PC-3 (cell line): ENCODE measurements at regions not wholly inside any gene's neighbourhood (a gene's known extent, or its start where the extent isn't known, plus 50 kb on each side); places are given as distances from the start of the nearest gene placed in this dataset.
"Not testable (repeated sequence)": the region's sequence is repeated elsewhere in the genome, so short reads cannot be mapped to it uniquely, and the experiment has no call there.

ENCODE experiments used
- ATAC-seq: fragments of 200-7000 bp; cut with Tn5 transposase; 2 replicates; pipeline ENCODE4 v1.9.1; 2020; ENCODE audit warnings: mild to moderate bottlenecking, moderate library complexity
- BruUV-seq: library from RNA; stranded (reverse); fragments of 400-500 nt; replicated peaks from 2 replicates; lab custom pipeline; 2021; lab: Mats Ljungman, UMichigan
- CTCF ChIA-PET: fragments of 300-600 bp; sonication (Branson Sonifier 250); formaldehyde crosslinking; loops from one replicate; lab custom pipeline; 2022; ENCODE audit warnings: antibody characterized with exemption; lab: Charles Lee
- POLR2A ChIA-PET: fragments of 300-600 bp; sonication (Branson Sonifier 250); formaldehyde crosslinking; loops from one replicate; lab custom pipeline; 2022; ENCODE audit warnings: antibody characterized with exemption; ENCODE audit not compliant: unreplicated experiment; lab: Charles Lee
- DNase-seq: peaks from one replicate; pipeline ENCODE4 v3.0.0-alpha.2; 2015
- H2AFZ ChIP-seq: fragments of 300-600 bp; sonication (generic); 2 replicates; pipeline ENCODE4 v1.6.0; 2016; ENCODE audit warnings: antibody characterized with exemption, low read length
- H3F3A ChIP-seq: fragments of 300-600 bp; sonication (generic); one replicate; pipeline ENCODE4 v1.6.0; 2017; ENCODE audit warnings: antibody characterized with exemption, low read length, control low read depth, mild to moderate bottlenecking; ENCODE audit not compliant: unreplicated experiment
- H3K27ac ChIP-seq: fragments of 300-600 bp; sonication (generic); 2 replicates; pipeline ENCODE4 v1.5.1; 2016; ENCODE audit warnings: mild to moderate bottlenecking, low read length
- H3K27me3 ChIP-seq: fragments of 300-600 bp; sonication (generic); 2 replicates; pipeline ENCODE4 v1.6.1; 2016; ENCODE audit warnings: low read length, mixed read lengths
- H3K36me3 ChIP-seq: fragments of 300-600 bp; sonication (generic); 2 replicates; pipeline ENCODE4 v1.6.1; 2016; ENCODE audit warnings: low read depth, mixed run types, low read length, mixed read lengths
- H3K4me1 ChIP-seq: fragments of 300-600 bp; sonication (generic); 2 replicates; pipeline ENCODE4 v1.5.1; 2016; ENCODE audit warnings: low read length; ENCODE audit not compliant: insufficient read depth
- H3K4me2 ChIP-seq: fragments of 300-600 bp; sonication (generic); 2 replicates; pipeline ENCODE4 v1.6.0; 2016; ENCODE audit warnings: low read length
- H3K4me3 ChIP-seq: fragments of 300-600 bp; sonication (generic); 2 replicates; pipeline ENCODE4 v1.5.1; 2016; ENCODE audit warnings: mild to moderate bottlenecking, low read length, mixed read lengths
- H3K79me2 ChIP-seq: fragments of 300-600 bp; sonication (generic); 2 replicates; pipeline ENCODE4 v1.6.1; 2017; ENCODE audit warnings: low read length, mixed read lengths
- H3K9ac ChIP-seq: fragments of 300-600 bp; sonication (generic); 2 replicates; pipeline ENCODE4 v1.6.0; 2016; ENCODE audit warnings: mild to moderate bottlenecking, low read length
- H3K9me2 ChIP-seq: fragments of 300-600 bp; sonication (generic); replicated peaks from 2 replicates; pipeline ENCODE4 v1.6.1; 2016; ENCODE audit warnings: mixed run types, low read length, mixed read lengths
- H3K9me3 ChIP-seq: fragments of 300-600 bp; sonication (generic); 2 replicates; pipeline ENCODE4 v1.6.1; 2016; ENCODE audit warnings: low read length, mixed read lengths
- H4K20me1 ChIP-seq: fragments of 300-600 bp; sonication (generic); 2 replicates; pipeline ENCODE4 v1.6.1; 2016; ENCODE audit warnings: low read length, mixed read lengths
- EZH2 ChIP-seq: fragments of 300-600 bp; sonication (generic); IDR thresholded peaks from one replicate; pipeline ENCODE4 v1.6.1; 2017; ENCODE audit warnings: antibody characterized with exemption, mild to moderate bottlenecking, low read length; ENCODE audit not compliant: unreplicated experiment
- EZH2phosphoT487 ChIP-seq: fragments of 300-600 bp; sonication (generic); IDR thresholded peaks from 2 replicates; pipeline ENCODE4 v1.6.1; 2018; ENCODE audit warnings: mild to moderate bottlenecking, antibody characterized with exemption, low read length, borderline replicate concordance
- intact Hi-C: fragments of 100-400 bp; cut with micrococcal nuclease; formaldehyde crosslinking; loops from 2 replicates; pipeline ENCODE4 v1.9.0; 2023
- TF ChIP-seq, protein P1 (sequence below): fragments of 300-600 bp; sonication (generic); conservative IDR thresholded peaks from 2 replicates; pipeline ENCODE4 v1.5.1; 2017; ENCODE audit warnings: antibody characterized with exemption, low read depth, mild to moderate bottlenecking, low read length

DNA sequence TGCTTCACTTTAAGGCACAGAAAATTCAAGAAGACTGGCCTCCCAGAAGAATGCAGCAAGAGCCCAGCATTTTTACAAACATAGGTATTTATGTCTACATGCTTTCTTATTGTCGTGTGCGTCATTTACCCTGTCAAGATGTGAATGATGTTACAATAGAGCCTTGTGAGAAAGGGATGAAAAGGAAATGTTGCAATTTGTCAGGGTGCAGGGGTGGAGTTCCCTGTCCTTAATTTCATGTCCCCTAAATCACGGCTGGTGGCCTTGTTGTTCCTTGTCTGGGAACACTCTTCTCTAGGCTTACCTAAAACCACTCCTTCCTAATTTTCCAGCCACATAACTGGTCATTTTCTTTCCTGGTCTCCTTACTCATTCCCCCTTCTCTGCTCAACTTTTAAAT lies 194.2 kb downstream of the TXNL1 start:
- no TSS peak for BruUV-seq
- Histone ChIP-seq H3K79me2 (no peaks in the 10 kb centered on the region), H3K9ac (no peak overlapping the region), H3K36me3 (no peaks in the 10 kb centered on the region), H2AFZ (no peak overlapping the region), H3K27me3 (no peaks in the 10 kb centered on the region), H3K4me3 (no peak overlapping the region), H3K9me2 (no peaks in the 10 kb centered on the region), H3K9me3 (no peaks in the 10 kb centered on the region), H3F3A (no peaks in the 10 kb centered on the region), H3K4me2 (no peak overlapping the region), H3K4me1 (no peaks in the 10 kb centered on the region), H4K20me1 (no peaks in the 10 kb centered on the region), H3K27ac (no peak overlapping the region)
- TF ChIP-seq, protein P1, sequence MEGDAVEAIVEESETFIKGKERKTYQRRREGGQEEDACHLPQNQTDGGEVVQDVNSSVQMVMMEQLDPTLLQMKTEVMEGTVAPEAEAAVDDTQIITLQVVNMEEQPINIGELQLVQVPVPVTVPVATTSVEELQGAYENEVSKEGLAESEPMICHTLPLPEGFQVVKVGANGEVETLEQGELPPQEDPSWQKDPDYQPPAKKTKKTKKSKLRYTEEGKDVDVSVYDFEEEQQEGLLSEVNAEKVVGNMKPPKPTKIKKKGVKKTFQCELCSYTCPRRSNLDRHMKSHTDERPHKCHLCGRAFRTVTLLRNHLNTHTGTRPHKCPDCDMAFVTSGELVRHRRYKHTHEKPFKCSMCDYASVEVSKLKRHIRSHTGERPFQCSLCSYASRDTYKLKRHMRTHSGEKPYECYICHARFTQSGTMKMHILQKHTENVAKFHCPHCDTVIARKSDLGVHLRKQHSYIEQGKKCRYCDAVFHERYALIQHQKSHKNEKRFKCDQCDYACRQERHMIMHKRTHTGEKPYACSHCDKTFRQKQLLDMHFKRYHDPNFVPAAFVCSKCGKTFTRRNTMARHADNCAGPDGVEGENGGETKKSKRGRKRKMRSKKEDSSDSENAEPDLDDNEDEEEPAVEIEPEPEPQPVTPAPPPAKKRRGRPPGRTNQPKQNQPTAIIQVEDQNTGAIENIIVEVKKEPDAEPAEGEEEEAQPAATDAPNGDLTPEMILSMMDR: no peak
- no peak for TF ChIP-seq EZH2
- TF ChIP-seq EZH2phosphoT487: no peak
- CTCF ChIA-PET: no interaction called here
- no peak for DNase-seq
- POLR2A ChIA-PET: no interaction called here
- intact Hi-C loops: no loop called here
- no peak for ATAC-seq

DNA sequence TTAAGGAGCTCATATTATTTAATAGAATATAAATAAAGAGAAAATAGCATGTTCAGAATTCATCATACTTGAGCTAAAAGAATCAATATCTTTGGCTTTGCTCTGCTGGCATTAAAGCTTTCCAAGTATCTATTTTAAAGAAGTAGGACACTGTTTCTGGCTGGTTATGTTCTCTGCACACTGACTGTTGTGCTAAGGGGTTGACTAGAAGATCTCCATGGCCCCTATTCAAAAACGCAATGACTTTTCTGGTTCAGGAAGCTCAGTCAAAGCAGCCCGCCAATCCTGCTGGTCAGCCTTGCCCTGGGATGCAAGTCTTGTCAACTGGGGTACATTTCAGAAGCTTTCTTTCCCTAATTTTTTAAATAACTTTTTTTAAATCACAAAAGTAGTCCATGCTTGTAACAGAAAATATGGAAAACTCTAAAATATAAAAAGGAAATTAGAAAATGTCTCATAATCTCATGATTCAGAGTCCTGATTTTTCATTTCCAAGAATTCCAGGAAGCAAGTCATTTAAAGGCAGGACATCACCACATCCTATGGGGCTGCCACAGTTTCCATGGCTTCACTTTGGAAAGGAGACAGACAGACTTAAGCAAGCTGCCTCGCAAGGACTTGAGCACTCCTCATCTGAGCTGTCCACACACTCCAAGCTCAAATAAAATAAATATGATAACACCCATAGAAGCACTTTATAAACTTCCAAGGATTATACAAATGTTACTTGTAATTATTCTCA lies 195.1 kb downstream of the TXNL1 start:
- no peak for TF ChIP-seq EZH2
- TF ChIP-seq EZH2phosphoT487: no peak
- TF ChIP-seq, protein P1: no peak
- Histone ChIP-seq H3K36me3 (no peaks in the 10 kb centered on the region), H3K27me3 (no peaks in the 10 kb centered on the region), H3K4me3 (no peak overlapping the region), H3K79me2 (no peaks in the 10 kb centered on the region), H3F3A (no peaks in the 10 kb centered on the region), H3K27ac (no peak overlapping the region), H3K9me2 (no peaks in the 10 kb centered on the region), H2AFZ (no peak overlapping the region), H3K4me1 (no peaks in the 10 kb centered on the region), H3K4me2 (no peak overlapping the region), H3K9ac (no peak overlapping the region), H4K20me1 (no peaks in the 10 kb centered on the region), H3K9me3 (no peaks in the 10 kb centered on the region)
- no TSS peak for BruUV-seq
- no peak for DNase-seq
- intact Hi-C loops: no loop called here
- POLR2A ChIA-PET: no interaction called here
- CTCF ChIA-PET: no interaction called here
- no peak for ATAC-seq

DNA sequence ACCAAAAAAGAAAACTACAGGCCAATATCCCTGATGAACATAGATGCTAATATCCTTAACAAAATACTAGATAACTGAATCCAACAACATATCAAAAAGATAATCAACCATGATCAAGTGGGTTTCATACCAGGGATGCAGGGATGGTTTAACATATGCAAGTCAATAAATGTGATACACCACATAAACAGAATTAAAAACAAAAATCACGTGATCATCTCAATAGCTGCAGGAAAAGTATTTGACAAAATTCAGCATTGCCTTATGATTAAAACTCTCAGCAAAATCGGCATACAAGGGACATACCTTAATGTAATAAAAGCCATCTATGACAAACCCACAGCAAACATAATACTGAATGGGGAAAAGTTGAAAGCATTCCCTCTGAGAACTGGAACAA lies 199.9 kb downstream of the TXNL1 start:
- H3K79me2 ChIP-seq, H4K20me1 ChIP-seq, H3K9me3 ChIP-seq, ATAC-seq, DNase-seq, CTCF ChIA-PET, H2AFZ ChIP-seq, POLR2A ChIA-PET, H3K4me1 ChIP-seq, H3K36me3 ChIP-seq, BruUV-seq, H3K27me3 ChIP-seq, intact Hi-C loops, H3K4me3 ChIP-seq, H3K4me2 ChIP-seq, H3K9me2 ChIP-seq, H3K9ac ChIP-seq, H3F3A ChIP-seq, H3K27ac ChIP-seq: not testable (repeated sequence)
